ENCODE measurements at regions not wholly inside any gene's neighbourhood (a gene's known extent, or its start where the extent isn't known, plus 50 kb on each side); places are given as distances from the start of the nearest gene placed in this dataset.

- in situ Hi-C loops (cut with MboI; ENCODE audit: low pct_ligation_motif_present in 1 of 4, low pct_unique_long_range_greater_than_20kb in 1 of 4, low sequenced_read_pairs in 3 of 4) (no loop called here), intact Hi-C loops (cut with DNase I; ENCODE audit: low total_unique reads) (no loop called here)
- Histone ChIP-seq H3K27ac (no peak overlapping the region), H3K27me3 (no peaks in the 10 kb centered on the region), H3K4me3 (no peak overlapping the region), H3K4me1 (no peaks in the 10 kb centered on the region), H3K36me3 (no peaks in the 10 kb centered on the region), H3K9me3 (no peaks in the 10 kb centered on the region)
- TF ChIP-seq POLR2A (IDR thresholded peaks at IDR 0.05), result no peak
- no peak for TF ChIP-seq POLR2AphosphoS5 (IDR thresholded peaks at IDR 0.05)
- TF ChIP-seq CTCF (IDR thresholded peaks at IDR 0.05), result no peak
- no peak for DNase-seq
These were observed 535.5 kb downstream of the PRR16 start for GRCh38 chr5:120999550-120999949.

DNA sequence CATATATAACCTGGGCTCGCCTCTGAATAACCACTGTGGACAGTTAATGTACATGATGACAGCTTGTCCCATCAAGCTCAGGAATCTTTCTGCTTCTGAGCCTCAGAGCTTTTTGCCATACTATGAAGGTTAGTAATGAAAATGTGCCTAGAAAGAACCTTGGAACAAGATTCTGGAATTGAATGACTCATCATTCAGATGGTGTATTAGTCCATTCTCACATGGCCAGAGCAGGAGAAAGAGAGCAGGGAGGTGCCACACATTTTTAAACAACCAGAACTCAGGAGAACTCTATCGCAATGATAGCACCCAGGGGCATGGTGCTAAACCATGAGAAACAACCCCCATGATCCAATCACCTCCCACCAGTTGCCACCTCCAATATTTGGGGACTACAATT lies 542.1 kb downstream of the PRR16 start:
- intact Hi-C loops (cut with DNase I; ENCODE audit: low total_unique reads), result no loop called here
- Histone ChIP-seq H3K27me3 (no peaks in the 10 kb centered on the region), H3K27ac (no peak overlapping the region), H3K36me3 (no peaks in the 10 kb centered on the region), H3K4me1 (no peaks in the 10 kb centered on the region), H3K9me3 (no peaks in the 10 kb centered on the region), H3K4me3 (no peak overlapping the region)
- no peak for TF ChIP-seq POLR2AphosphoS5 (IDR thresholded peaks at IDR 0.05)
- no peak for TF ChIP-seq EP300 (IDR thresholded peaks at IDR 0.05; ENCODE audit: low read depth)
- TF ChIP-seq POLR2A (IDR thresholded peaks at IDR 0.05), result no peak
- no peak for TF ChIP-seq CTCF (IDR thresholded peaks at IDR 0.05)
- 91 to 100% methylated on average over 2 of the region's 2 CpGs for WGBS, 2 donors (ENCODE audit: low coverage in 1 of 2)
- no peak for DNase-seq
- in situ Hi-C loops (cut with MboI; ENCODE audit: low pct_ligation_motif_present in 1 of 4, low pct_unique_long_range_greater_than_20kb in 1 of 4, low sequenced_read_pairs in 3 of 4), result no loop called here

- no peak for TF ChIP-seq CTCF (IDR thresholded peaks at IDR 0.05)
- no peak for TF ChIP-seq EP300 (IDR thresholded peaks at IDR 0.05; ENCODE audit: low read depth)
- TF ChIP-seq POLR2A (IDR thresholded peaks at IDR 0.05), result no peak
- TF ChIP-seq POLR2AphosphoS5 (IDR thresholded peaks at IDR 0.05), result no peak
- DNase-seq, result no peak
These were observed 543.9 kb downstream of the PRR16 start for GRCh38 chr5:121008041-121008440.

DNA sequence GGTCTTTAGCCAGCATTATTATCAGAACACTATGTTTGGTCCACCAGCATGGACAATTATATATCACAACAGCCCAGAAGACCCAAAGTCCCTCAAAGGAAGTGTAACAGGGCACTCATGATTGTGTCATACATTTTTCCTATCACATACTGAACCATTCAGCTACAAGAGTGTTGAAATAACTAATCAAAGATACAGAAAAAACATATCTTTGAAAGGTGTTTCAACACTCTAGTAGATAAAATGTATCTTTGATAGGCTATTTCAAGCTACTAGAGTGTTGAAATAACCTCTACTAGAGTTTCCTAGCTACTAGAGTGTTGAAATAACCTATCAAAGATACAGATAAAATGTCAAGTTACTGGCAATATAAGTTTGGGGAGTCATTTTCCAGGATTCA lies 545.0 kb downstream of the PRR16 start:
- no peaks in the 10 kb centered on the region for H3K9me3 ChIP-seq
- DNase-seq, result no peak
- no peaks in the 10 kb centered on the region for H3K36me3 ChIP-seq
- no peak for TF ChIP-seq EP300 (IDR thresholded peaks at IDR 0.05; ENCODE audit: low read depth)
- TF ChIP-seq CTCF (IDR thresholded peaks at IDR 0.05), result no peak
- TF ChIP-seq POLR2A (IDR thresholded peaks at IDR 0.05), result no peak
- no peak for TF ChIP-seq POLR2AphosphoS5 (IDR thresholded peaks at IDR 0.05)
- intact Hi-C loops (cut with DNase I; ENCODE audit: low total_unique reads), result no loop called here
- no peak overlapping the region for H3K27ac ChIP-seq
- no peaks in the 10 kb centered on the region for H3K27me3 ChIP-seq
- no peaks in the 10 kb centered on the region for H3K4me1 ChIP-seq
- no peak overlapping the region for H3K4me3 ChIP-seq
- in situ Hi-C loops (cut with MboI; ENCODE audit: low pct_ligation_motif_present in 1 of 4, low pct_unique_long_range_greater_than_20kb in 1 of 4, low sequenced_read_pairs in 3 of 4), result no loop called here

More at GRCh38 chr5:121008041-121008440, 543.9 kb downstream of the PRR16 start:
- Histone ChIP-seq H3K9me3 (no peaks in the 10 kb centered on the region), H3K27ac (no peak overlapping the region), H3K4me1 (no peaks in the 10 kb centered on the region), H3K36me3 (no peaks in the 10 kb centered on the region), H3K27me3 (no peaks in the 10 kb centered on the region), H3K4me3 (no peak overlapping the region)
- WGBS, 2 donors (ENCODE audit: low coverage in 1 of 2), result 92% methylated on average over 1 of the region's 1 CpG; no CpG with 5 or more reads in 1 of the 2 donors
- in situ Hi-C loops (cut with MboI; ENCODE audit: low pct_ligation_motif_present in 1 of 4, low pct_unique_long_range_greater_than_20kb in 1 of 4, low sequenced_read_pairs in 3 of 4), result no loop called here
- intact Hi-C loops (cut with DNase I; ENCODE audit: low total_unique reads), result no loop called here

All from transverse colon (tissue), 4 donors.